ENCODE measurements at regions not wholly inside any gene's neighbourhood (a gene's known extent, or its start where the extent isn't known, plus 50 kb on each side); places are given as distances from the start of the nearest gene placed in this dataset.

DNA sequence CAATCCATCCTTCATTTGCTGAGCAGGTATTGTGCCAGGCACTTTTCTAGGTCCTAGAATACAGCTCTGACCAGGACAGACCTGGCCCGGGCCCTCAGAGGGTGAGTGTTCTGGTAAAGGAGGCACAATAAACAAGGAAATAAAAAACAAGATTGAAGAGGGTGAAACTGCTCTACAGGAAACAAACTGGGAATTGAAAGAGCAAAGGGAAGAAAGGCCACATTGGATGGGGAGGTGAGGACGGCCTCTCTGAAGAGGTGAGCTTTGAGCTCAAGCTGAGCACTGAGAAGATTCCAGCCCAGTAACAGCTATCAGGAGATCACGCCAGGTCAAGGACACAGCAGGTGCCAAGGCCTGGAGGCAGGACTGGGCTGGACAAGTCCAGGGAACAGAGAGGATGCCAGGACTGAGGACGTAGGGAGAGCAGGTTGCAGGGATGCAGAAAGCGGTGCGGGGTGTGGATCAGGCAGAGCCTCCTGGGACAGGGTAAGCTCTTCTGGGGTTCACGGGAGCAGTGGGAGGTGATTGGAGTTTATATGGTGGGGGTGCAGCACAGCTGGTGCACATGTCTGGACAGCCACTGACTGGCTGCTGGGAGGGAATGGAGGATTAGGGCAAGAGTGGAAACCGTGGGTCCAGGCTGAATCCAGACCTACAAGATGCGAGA, 433.3 kb downstream of the PREX1 start:
- TF ChIP-seq, protein P1, sequence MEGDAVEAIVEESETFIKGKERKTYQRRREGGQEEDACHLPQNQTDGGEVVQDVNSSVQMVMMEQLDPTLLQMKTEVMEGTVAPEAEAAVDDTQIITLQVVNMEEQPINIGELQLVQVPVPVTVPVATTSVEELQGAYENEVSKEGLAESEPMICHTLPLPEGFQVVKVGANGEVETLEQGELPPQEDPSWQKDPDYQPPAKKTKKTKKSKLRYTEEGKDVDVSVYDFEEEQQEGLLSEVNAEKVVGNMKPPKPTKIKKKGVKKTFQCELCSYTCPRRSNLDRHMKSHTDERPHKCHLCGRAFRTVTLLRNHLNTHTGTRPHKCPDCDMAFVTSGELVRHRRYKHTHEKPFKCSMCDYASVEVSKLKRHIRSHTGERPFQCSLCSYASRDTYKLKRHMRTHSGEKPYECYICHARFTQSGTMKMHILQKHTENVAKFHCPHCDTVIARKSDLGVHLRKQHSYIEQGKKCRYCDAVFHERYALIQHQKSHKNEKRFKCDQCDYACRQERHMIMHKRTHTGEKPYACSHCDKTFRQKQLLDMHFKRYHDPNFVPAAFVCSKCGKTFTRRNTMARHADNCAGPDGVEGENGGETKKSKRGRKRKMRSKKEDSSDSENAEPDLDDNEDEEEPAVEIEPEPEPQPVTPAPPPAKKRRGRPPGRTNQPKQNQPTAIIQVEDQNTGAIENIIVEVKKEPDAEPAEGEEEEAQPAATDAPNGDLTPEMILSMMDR (IDR thresholded peaks at IDR 0.05) = no peak
- TF ChIP-seq POLR2A (IDR thresholded peaks at IDR 0.05) = no peak

All from body of pancreas (tissue), 4 donors.